Nephron (organoid): ENCODE measurements at regions not wholly inside any gene's neighbourhood (a gene's known extent, or its start where the extent isn't known, plus 50 kb on each side); places are given as distances from the start of the nearest gene placed in this dataset.

Experiments used
- H3K27ac Mint-ChIP-seq, 3 experiments: 2 replicates each; pipeline ENCODE4 v1.8.0; 2020; ENCODE audit warnings: mixed read lengths in 3 of 3, mild to moderate bottlenecking in 2 of 3, moderate library complexity in 1 of 3
- H3K27me3 Mint-ChIP-seq: 2 replicates; pipeline ENCODE4 v1.8.0; 2021; ENCODE audit warnings: low read depth, mild to moderate bottlenecking, moderate library complexity, mixed read lengths
- H3K36me3 Mint-ChIP-seq: 2 replicates; pipeline ENCODE4 v1.8.0; 2020; ENCODE audit warnings: low read depth, mixed read lengths
- H3K4me1 Mint-ChIP-seq: 2 replicates; pipeline ENCODE4 v1.8.0; 2020; ENCODE audit warnings: mixed read lengths
- H3K4me3 Mint-ChIP-seq, 3 experiments: 2 replicates each; pipeline ENCODE4 v1.8.0; 2020; ENCODE audit warnings: mild to moderate bottlenecking in 3 of 3, mixed read lengths in 3 of 3, moderate library complexity in 2 of 3
- H3K9me3 Mint-ChIP-seq: 2 replicates; pipeline ENCODE4 v1.8.0; 2020; ENCODE audit warnings: mixed read lengths
- TF ChIP-seq, protein P1 (sequence below), 3 experiments: fragments of 200-600 bp; sonication (generic); IDR thresholded peaks; one replicate each; pipeline ENCODE4 v1.5.0; 2021; ENCODE audit warnings: antibody characterized with exemption in 3 of 3; ENCODE audit not compliant: unreplicated experiment in 3 of 3

- H3K27me3 Mint-ChIP-seq = no peaks in the 10 kb centered on the region
These were observed 374.1 kb downstream of the CD109 start for GRCh38 chr6:74070091-74070490.

GRCh38 chr6:74069089-74069581, 373.1 kb downstream of the CD109 start:
- H3K4me3 Mint-ChIP-seq = peak overlapping the region in 1 of 3 experiments; percentile 41
- no peaks in the 10 kb centered on the region for H3K9me3 Mint-ChIP-seq
- peak overlapping the region; percentile 67 to 86 (median 81) for H3K27ac Mint-ChIP-seq
- H3K36me3 Mint-ChIP-seq = no peaks in the 10 kb centered on the region
- H3K27me3 Mint-ChIP-seq = no peaks in the 10 kb centered on the region
- TF ChIP-seq, protein P1, sequence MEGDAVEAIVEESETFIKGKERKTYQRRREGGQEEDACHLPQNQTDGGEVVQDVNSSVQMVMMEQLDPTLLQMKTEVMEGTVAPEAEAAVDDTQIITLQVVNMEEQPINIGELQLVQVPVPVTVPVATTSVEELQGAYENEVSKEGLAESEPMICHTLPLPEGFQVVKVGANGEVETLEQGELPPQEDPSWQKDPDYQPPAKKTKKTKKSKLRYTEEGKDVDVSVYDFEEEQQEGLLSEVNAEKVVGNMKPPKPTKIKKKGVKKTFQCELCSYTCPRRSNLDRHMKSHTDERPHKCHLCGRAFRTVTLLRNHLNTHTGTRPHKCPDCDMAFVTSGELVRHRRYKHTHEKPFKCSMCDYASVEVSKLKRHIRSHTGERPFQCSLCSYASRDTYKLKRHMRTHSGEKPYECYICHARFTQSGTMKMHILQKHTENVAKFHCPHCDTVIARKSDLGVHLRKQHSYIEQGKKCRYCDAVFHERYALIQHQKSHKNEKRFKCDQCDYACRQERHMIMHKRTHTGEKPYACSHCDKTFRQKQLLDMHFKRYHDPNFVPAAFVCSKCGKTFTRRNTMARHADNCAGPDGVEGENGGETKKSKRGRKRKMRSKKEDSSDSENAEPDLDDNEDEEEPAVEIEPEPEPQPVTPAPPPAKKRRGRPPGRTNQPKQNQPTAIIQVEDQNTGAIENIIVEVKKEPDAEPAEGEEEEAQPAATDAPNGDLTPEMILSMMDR (IDR thresholded peaks at IDR 0.05; ENCODE audit: unreplicated experiment in 3 of 3) = no peak
- H3K4me1 Mint-ChIP-seq = peaks cover 29% of the 10 kb centered on the region

More at GRCh38 chr6:74070091-74070490, 374.1 kb downstream of the CD109 start:
- TF ChIP-seq, protein P1 (IDR thresholded peaks at IDR 0.05; ENCODE audit: unreplicated experiment in 3 of 3) = no peak
- Mint-ChIP-seq H3K4me1 (peaks cover 28% of the 10 kb centered on the region), H3K27ac (peak overlapping the region; percentile 2 to 86 (median 67)), H3K36me3 (no peaks in the 10 kb centered on the region), H3K4me3 (peak overlapping the region in 1 of 3 experiments; percentile 41), H3K9me3 (no peaks in the 10 kb centered on the region)

DNA sequence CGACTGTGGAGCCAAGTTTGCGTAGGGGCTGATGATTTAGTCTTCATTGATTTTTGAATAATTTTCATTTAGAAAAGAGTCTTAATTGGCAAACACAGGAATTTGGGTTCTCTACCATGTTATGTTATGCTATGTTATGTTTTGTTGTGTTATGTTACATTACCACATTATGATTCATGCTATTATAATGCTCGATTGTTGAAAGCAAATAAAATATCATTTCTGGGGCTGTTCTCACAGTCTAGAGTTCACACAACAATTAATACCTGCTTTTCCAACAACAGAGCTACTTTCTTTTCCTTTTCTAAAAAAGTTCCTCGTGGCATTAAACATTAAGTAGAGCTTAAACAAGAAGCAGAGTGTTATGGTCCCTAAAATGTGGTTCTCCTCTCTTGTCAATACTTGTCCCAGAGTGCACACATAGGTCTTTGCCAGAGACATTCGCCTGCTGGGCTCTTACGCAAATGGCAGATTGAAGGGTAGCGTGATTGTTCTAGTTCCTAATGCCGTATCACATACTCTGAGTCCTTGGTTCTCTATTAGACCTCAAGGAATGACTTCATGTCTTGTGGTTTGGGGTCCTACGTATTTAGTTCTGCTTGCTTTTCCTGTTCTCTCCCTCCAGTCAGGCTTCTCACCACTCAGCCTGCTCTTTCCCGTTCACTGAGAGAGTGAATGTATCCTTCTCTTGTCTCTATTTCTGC, 370.3 kb downstream of the CD109 start:
- no peak overlapping the region for H3K27ac Mint-ChIP-seq
- H3K9me3 Mint-ChIP-seq = no peaks in the 10 kb centered on the region
- peaks cover 24% of the 10 kb centered on the region for H3K4me1 Mint-ChIP-seq
- H3K36me3 Mint-ChIP-seq = no peaks in the 10 kb centered on the region
- TF ChIP-seq, protein P1 (IDR thresholded peaks at IDR 0.05; ENCODE audit: unreplicated experiment in 3 of 3) = no peak
- H3K27me3 Mint-ChIP-seq = no peaks in the 10 kb centered on the region
- H3K4me3 Mint-ChIP-seq = no peak overlapping the region

- Mint-ChIP-seq H3K27ac (peak overlapping the region in 1 of 3 experiments; percentile 4), H3K4me1 (peaks cover 24% of the 10 kb centered on the region), H3K4me3 (no peak overlapping the region), H3K36me3 (no peaks in the 10 kb centered on the region), H3K27me3 (no peaks in the 10 kb centered on the region), H3K9me3 (no peaks in the 10 kb centered on the region)
- TF ChIP-seq, protein P1 (IDR thresholded peaks at IDR 0.05; ENCODE audit: unreplicated experiment in 3 of 3) = no peak
These were observed 369.7 kb downstream of the CD109 start for GRCh38 chr6:74065705-74066104.

DNA sequence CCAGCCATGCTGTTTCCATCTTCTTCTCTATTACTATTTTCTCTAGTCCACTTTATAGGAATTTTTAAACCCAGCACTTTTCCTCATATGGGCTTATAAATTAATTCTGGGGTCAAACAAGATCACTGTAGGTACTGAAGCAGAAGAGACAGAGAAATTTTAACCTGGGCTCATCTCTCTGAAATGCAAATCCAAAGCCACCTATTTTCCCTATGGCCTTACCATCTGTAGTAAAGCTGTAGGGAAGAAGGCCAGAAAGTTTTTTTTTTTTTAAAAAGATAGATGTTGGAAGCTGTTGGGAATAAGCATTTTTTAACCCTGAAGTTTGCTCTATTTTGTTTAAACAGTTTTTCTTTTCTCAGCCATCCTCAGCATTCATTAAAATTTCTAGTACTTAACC, 367.4 kb downstream of the CD109 start:
- Mint-ChIP-seq H3K36me3 (no peaks in the 10 kb centered on the region), H3K4me1 (peaks cover 10% of the 10 kb centered on the region), H3K27me3 (no peaks in the 10 kb centered on the region), H3K4me3 (no peak overlapping the region), H3K27ac (no peak overlapping the region), H3K9me3 (peaks cover 4% of the 10 kb centered on the region)
- TF ChIP-seq, protein P1 (IDR thresholded peaks at IDR 0.05; ENCODE audit: unreplicated experiment in 3 of 3) = no peak

DNA sequence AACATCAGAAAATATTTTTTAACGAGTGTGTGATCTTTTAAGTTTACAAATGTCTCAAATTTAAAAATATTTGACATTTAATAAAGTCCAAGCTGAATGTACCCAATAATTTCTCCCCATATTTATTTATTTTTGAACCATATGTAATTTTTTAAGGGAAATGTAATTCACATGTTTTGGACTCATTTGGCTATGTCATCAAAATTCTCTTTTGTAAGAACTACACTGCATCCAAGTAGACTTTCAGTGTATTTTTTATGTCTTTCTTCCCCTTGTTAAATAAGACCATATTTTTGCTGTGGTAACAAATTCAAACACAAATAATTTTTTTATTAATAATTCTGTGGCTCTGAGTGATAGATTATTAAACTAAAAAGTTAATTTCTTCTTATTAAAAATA, 365.2 kb downstream of the CD109 start:
- TF ChIP-seq, protein P1 (IDR thresholded peaks at IDR 0.05; ENCODE audit: unreplicated experiment in 3 of 3) = no peak
- no peak overlapping the region for H3K27ac Mint-ChIP-seq
- H3K36me3 Mint-ChIP-seq = no peaks in the 10 kb centered on the region
- no peak overlapping the region for H3K4me3 Mint-ChIP-seq
- H3K4me1 Mint-ChIP-seq = peaks cover 10% of the 10 kb centered on the region
- no peaks in the 10 kb centered on the region for H3K27me3 Mint-ChIP-seq
- peaks cover 5% of the 10 kb centered on the region for H3K9me3 Mint-ChIP-seq
